Pancreas (tissue), 10 donors: ENCODE measurements at regions not wholly inside any gene's neighbourhood (a gene's known extent, or its start where the extent isn't known, plus 50 kb on each side); places are given as distances from the start of the nearest gene placed in this dataset.
"Not testable (repeated sequence)": the region's sequence is repeated elsewhere in the genome, so short reads cannot be mapped to it uniquely, and the experiment has no call there.

ENCODE experiments used
- ATAC-seq, 4 donors: fragments of 200-7000 bp; cut with Tn5 transposase; one replicate each; pipeline versions ENCODE4 v1.8.0 to v1.9.1; 2020; ENCODE audit warnings: mild to moderate bottlenecking in 4 of 4, moderate library complexity in 4 of 4
- DNase-seq, 6 donors: peaks; one replicate each; pipeline ENCODE4 v3.0.0-alpha.2; 2020
- FAIRE-seq: peaks from 2 replicates; lab custom pipeline; 2012; peaks lifted over from hg19 to GRCh38; lab: Jason Lieb, UNC
- H3K27ac ChIP-seq, 4 donors: fragments of 200-600 bp; sonication (generic); 1 replicate in 3 of 4; 2 replicates in 1 of 4; pipeline versions ENCODE4 v1.5.0 to v1.8.0; 2020
- H3K27me3 ChIP-seq, 4 donors: fragments of 200-600 bp; one replicate each; pipeline ENCODE4 v1.8.0; 2021
- H3K36me3 ChIP-seq, 3 donors: fragments of 200-600 bp; sonication (generic) in 1 of 3; one replicate each; pipeline versions ENCODE4 v1.5.0 to v1.8.0; 2020 to 2021
- H3K4me1 ChIP-seq, 3 donors: fragments of 200-600 bp; one replicate each; pipeline ENCODE4 v1.8.0; 2021
- H3K4me3 ChIP-seq, 4 donors: fragments of 200-600 bp; sonication (generic) in 2 of 4; one replicate each; pipeline versions ENCODE4 v1.5.0 to v1.8.0; 2020 to 2021
- H3K9me3 ChIP-seq, 4 donors: fragments of 200-600 bp; one replicate each; pipeline ENCODE4 v1.8.0; 2021
- WGBS, 2 donors: extraction: QIAGEN DNeasy Blood & Tissue Kit; methylation state at CpG; one replicate each; pipeline ENCODE4 v1.1.7; 2013; 5-methylcytosine and 5-hydroxymethylcytosine counted together
- intact Hi-C, 3 donors: fragments of 100-400 bp; cut with DNase I; formaldehyde crosslinking; loops; one replicate each; pipeline versions ENCODE4 v1.11.1 to v1.14.2; 2022
- TF ChIP-seq, protein P1 (sequence below), 4 donors: fragments of 200-600 bp; sonication (generic) in 3 of 4; IDR thresholded peaks; one replicate each; pipeline versions ENCODE4 v1.5.0 to v1.8.0; 2021; ENCODE audit warnings: antibody characterized with exemption in 4 of 4
- donor health status: healthy with polysubstance abuse.
- donor health status: DM: no; HTN: no; CAD: no; lungs with moderate emphysema.
- donor health status: DM: no; HTN: no; CAD: no.
- donor health status: control.
- donor health status: control.
- donor health status: Bipolar disorder and iron deficiency.
- donor health status: DM: yes; HTN: yes; CAD: no.
- donor health status: DM: no; HTN: no; CAD: no.
- donor health status: DM: no; HTN: no; CAD: no.
- donor health status: DM: yes; HTN: yes; CAD: no.

GRCh38 chr13:68715651-68716050 lies 1392.0 kb upstream of the ATXN8OS start:
- intact Hi-C loops: no loop called here
- DNase-seq: no peak
- no peaks in the 10 kb centered on the region for H3K36me3 ChIP-seq
- TF ChIP-seq, protein P1, sequence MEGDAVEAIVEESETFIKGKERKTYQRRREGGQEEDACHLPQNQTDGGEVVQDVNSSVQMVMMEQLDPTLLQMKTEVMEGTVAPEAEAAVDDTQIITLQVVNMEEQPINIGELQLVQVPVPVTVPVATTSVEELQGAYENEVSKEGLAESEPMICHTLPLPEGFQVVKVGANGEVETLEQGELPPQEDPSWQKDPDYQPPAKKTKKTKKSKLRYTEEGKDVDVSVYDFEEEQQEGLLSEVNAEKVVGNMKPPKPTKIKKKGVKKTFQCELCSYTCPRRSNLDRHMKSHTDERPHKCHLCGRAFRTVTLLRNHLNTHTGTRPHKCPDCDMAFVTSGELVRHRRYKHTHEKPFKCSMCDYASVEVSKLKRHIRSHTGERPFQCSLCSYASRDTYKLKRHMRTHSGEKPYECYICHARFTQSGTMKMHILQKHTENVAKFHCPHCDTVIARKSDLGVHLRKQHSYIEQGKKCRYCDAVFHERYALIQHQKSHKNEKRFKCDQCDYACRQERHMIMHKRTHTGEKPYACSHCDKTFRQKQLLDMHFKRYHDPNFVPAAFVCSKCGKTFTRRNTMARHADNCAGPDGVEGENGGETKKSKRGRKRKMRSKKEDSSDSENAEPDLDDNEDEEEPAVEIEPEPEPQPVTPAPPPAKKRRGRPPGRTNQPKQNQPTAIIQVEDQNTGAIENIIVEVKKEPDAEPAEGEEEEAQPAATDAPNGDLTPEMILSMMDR (IDR thresholded peaks at IDR 0.05): no peak
- ATAC-seq: no peak
- no peaks in the 10 kb centered on the region for H3K9me3 ChIP-seq
- no peak for FAIRE-seq
- H3K4me3 ChIP-seq: no peak overlapping the region
- 44 to 54% methylated on average over 2 of the region's 2 CpGs for WGBS, 2 donors
- no peak overlapping the region for H3K27ac ChIP-seq
- no peaks in the 10 kb centered on the region for H3K27me3 ChIP-seq
- H3K4me1 ChIP-seq: no peaks in the 10 kb centered on the region

DNA sequence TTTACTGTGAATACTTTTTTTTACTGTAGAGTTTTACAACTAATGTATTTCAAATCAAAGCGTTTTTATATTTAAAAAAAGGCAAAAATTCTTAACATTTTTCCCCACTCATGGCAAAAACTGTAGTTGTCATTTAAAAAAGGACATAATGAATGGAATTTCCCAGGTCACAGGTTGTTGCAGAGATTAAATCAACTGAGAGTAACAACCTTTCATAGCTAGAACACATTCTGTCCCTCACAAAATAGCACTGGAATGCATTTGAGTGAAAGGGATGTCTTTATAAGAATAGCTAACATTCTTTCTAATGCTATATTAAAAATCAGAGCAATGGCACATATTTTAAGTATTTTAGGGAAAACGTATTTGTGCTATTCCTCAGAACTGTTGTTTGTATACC lies 1393.3 kb upstream of the ATXN8OS start:
- H3K36me3 ChIP-seq: no peaks in the 10 kb centered on the region
- no peak for ATAC-seq
- H3K27ac ChIP-seq: no peak overlapping the region
- TF ChIP-seq, protein P1 (IDR thresholded peaks at IDR 0.05): no peak
- DNase-seq: no peak
- no peak overlapping the region for H3K4me3 ChIP-seq
- no peak for FAIRE-seq
- H3K9me3 ChIP-seq: no peaks in the 10 kb centered on the region
- no peaks in the 10 kb centered on the region for H3K4me1 ChIP-seq
- intact Hi-C loops: no loop called here
- WGBS, 2 donors: 27 to 39% methylated on average over 2 of the region's 2 CpGs
- H3K27me3 ChIP-seq: no peaks in the 10 kb centered on the region

DNA sequence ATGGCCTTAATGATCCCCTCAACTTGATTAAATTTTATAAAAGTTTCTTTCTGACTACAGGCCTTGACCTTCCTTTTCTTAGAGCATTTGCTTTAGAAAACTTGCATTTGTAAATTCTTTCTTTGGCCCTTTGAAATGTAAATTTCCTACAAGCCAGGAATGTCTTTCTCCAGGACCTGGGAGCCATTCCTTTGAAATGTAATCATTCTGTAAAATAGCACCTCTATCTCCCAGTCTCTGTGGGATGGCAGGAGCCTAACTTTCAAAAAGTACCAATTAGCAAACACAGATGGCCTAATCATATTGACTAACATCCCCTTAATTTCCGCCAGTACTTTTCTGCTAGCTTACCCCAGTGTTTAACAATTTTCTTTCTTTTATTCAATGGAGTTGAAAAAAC lies 1394.2 kb upstream of the ATXN8OS start:
- Histone ChIP-seq H3K36me3 (no peaks in the 10 kb centered on the region), H3K27me3 (no peaks in the 10 kb centered on the region), H3K4me1 (no peaks in the 10 kb centered on the region), H3K9me3 (no peaks in the 10 kb centered on the region), H3K4me3 (no peak overlapping the region), H3K27ac (no peak overlapping the region)
- intact Hi-C loops: no loop called here
- ATAC-seq (no peak), DNase-seq (no peak), FAIRE-seq (no peak)
- 84 to 95% methylated on average over 1 of the region's 1 CpG for WGBS, 2 donors
- TF ChIP-seq, protein P1 (IDR thresholded peaks at IDR 0.05): no peak

DNA sequence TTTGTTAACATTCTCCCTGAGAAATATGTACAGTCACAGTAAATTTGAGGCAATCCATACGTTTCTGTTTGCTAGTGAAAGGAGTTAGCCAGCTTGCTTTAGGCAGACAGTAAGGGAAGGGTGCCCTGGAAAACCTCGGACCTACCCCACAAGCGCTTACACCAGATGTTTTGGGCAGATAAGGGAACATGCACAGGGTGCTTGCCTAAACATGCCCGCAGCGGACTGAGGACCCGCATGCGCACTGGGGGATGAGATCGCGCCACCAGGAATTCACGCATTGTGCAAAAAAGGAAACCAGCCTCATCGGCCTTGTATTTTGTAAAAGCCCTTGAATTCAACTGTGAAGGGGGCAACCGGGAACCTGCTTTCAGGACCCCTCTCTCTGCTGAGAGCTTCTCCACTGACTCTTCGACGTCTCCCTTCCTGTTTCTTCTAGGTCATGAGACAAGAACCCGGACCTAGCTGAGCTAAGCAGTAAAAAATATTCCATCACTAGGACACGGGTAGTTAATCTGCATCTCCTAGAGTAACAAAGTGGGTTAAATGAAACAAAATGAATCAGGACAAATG lies 1399.2 kb upstream of the ATXN8OS start:
- Histone ChIP-seq H3K27me3 (no peaks in the 10 kb centered on the region), H3K27ac (no peak overlapping the region), H3K4me1 (no peaks in the 10 kb centered on the region), H3K9me3 (no peaks in the 10 kb centered on the region), H3K4me3 (no peak overlapping the region), H3K36me3 (no peaks in the 10 kb centered on the region)
- ATAC-seq (no peak), DNase-seq (peak in 1 of 6 donors; percentile 8), FAIRE-seq (no peak)
- 79 to 84% methylated on average over 16 of the region's 16 CpGs for WGBS, 2 donors
- TF ChIP-seq, protein P1 (IDR thresholded peaks at IDR 0.05): no peak
- intact Hi-C loops: no loop called here

DNA sequence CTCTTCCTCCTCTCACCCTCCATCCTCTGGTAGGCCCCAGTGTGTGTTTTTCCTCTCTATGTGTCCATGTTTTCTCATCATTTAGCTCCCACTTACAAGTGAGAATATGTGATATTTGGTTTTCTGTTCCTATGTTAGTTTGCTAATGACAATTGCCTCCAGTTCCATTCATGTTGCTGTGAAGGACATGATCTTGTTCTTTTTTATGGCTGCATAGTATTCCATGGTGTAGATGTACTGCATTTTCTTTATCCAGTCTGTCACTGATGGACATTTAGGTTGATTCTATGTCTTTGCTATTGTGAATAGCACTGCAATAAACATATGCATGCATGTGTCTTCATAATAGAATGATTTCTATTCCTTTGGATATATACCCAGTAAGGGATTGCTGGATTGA lies 1401.6 kb upstream of the ATXN8OS start:
- H3K4me3 ChIP-seq, intact Hi-C loops, H3K36me3 ChIP-seq, H3K27me3 ChIP-seq, DNase-seq, H3K4me1 ChIP-seq, ATAC-seq, H3K9me3 ChIP-seq, FAIRE-seq, H3K27ac ChIP-seq: not testable (repeated sequence)
